DND-41 (cell line): ENCODE measurements at regions not wholly inside any gene's neighbourhood (a gene's known extent, or its start where the extent isn't known, plus 50 kb on each side); places are given as distances from the start of the nearest gene placed in this dataset.

Experiments
- ATAC-seq: fragments of 200-7000 bp; cut with Tn5 transposase; 3 replicates; pipeline ENCODE4 v1.9.1; 2021; ENCODE audit warnings: low read depth; ENCODE audit not compliant: insufficient read depth
- DNase-seq: peaks from one replicate; pipeline ENCODE4 v3.0.0-alpha.2; 2020
- H2AFZ ChIP-seq: 2 replicates; pipeline ENCODE4 v1.6.0; 2012; ENCODE audit warnings: low read depth, low read length
- H3K27ac ChIP-seq: 2 replicates; pipeline ENCODE4 v1.5.1; 2012; ENCODE audit warnings: low read length, inconsistent platforms
- H3K27me3 ChIP-seq: fragments of 200-600 bp; sonication (generic); 2 replicates; pipeline ENCODE4 v1.6.0; 2012; ENCODE audit warnings: low read length, mild to moderate bottlenecking, inconsistent platforms; ENCODE audit not compliant: insufficient read depth, poor library complexity
- H3K36me3 ChIP-seq: 2 replicates; pipeline ENCODE4 v1.5.1; 2012; ENCODE audit warnings: low read length, inconsistent platforms; ENCODE audit not compliant: insufficient read depth
- H3K4me1 ChIP-seq: 2 replicates; pipeline ENCODE4 v1.5.1; 2012; ENCODE audit warnings: mild to moderate bottlenecking, low read length; ENCODE audit not compliant: insufficient read depth
- H3K4me2 ChIP-seq: 2 replicates; pipeline ENCODE4 v1.6.0; 2012; ENCODE audit warnings: mild to moderate bottlenecking, moderate library complexity, low read length, inconsistent platforms; ENCODE audit not compliant: insufficient read depth
- H3K4me3 ChIP-seq, 2 experiments: fragments of 200-600 bp in 1 of 2; shearing (Covaris generic) in 1 of 2; 2 replicates each; pipeline ENCODE4 v1.5.1; 2012 to 2016; ENCODE audit warnings: inconsistent platforms in 2 of 2, low read length in 2 of 2, mild to moderate bottlenecking in 2 of 2, low read depth in 1 of 2, moderate library complexity in 1 of 2
- H3K79me2 ChIP-seq: 2 replicates; pipeline ENCODE4 v1.6.0; 2012; ENCODE audit warnings: low read length, inconsistent platforms; ENCODE audit not compliant: insufficient read depth
- H3K9ac ChIP-seq: 2 replicates; pipeline ENCODE4 v1.6.0; 2012; ENCODE audit warnings: low read depth, mild to moderate bottlenecking, inconsistent platforms, low read length, moderate library complexity
- H3K9me3 ChIP-seq: 2 replicates; pipeline ENCODE4 v1.5.1; 2012; ENCODE audit warnings: low read length, moderate library complexity, mild to moderate bottlenecking, inconsistent platforms; ENCODE audit not compliant: insufficient read depth, severe bottlenecking
- H4K20me1 ChIP-seq: 2 replicates; pipeline ENCODE4 v1.6.0; 2012; ENCODE audit warnings: low read length; ENCODE audit not compliant: insufficient read depth
- EZH2 ChIP-seq: IDR thresholded peaks from 3 replicates; pipeline ENCODE4 v1.6.1; 2012; ENCODE audit warnings: borderline replicate concordance, low read depth, mild to moderate bottlenecking, moderate library complexity, low read length, inconsistent platforms; ENCODE audit not compliant: severe bottlenecking
- TF ChIP-seq, protein P1 (sequence below): IDR thresholded peaks from 2 replicates; pipeline ENCODE4 v1.5.1; 2012; ENCODE audit warnings: borderline replicate concordance, low read length, moderate library complexity, mild to moderate bottlenecking; ENCODE audit not compliant: poor library complexity, severe bottlenecking; ENCODE audit errors: extremely low read depth

DNA sequence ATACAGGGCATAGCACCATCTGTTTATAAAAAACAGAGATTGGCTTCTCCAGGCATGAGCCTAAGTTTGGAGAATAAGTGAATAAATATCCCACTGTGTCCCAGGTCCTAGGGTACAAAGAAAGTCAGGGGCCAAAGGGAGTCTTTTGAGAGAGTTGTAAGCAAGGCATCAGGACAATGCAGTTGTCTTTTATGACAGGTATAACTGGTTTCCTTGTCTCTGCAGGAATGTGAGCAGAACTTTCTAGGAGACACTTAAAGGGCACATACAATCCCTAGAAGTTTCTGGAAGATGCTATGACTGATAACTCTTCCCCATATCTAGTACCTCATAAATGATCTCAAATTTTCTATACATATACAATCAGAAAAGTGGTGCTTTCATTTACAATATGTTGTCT, 245.6 kb upstream of the RGMB start:
- DNase-seq (no peak), ATAC-seq (no peak)
- Histone ChIP-seq H3K9me3 (no peaks in the 10 kb centered on the region), H3K4me2 (no peak overlapping the region), H3K79me2 (no peaks in the 10 kb centered on the region), H4K20me1 (no peaks in the 10 kb centered on the region), H2AFZ (no peak overlapping the region), H3K4me3 (no peak overlapping the region), H3K36me3 (no peaks in the 10 kb centered on the region), H3K27ac (no peak overlapping the region), H3K27me3 (no peaks in the 10 kb centered on the region), H3K4me1 (no peaks in the 10 kb centered on the region), H3K9ac (no peak overlapping the region)
- TF ChIP-seq, protein P1, sequence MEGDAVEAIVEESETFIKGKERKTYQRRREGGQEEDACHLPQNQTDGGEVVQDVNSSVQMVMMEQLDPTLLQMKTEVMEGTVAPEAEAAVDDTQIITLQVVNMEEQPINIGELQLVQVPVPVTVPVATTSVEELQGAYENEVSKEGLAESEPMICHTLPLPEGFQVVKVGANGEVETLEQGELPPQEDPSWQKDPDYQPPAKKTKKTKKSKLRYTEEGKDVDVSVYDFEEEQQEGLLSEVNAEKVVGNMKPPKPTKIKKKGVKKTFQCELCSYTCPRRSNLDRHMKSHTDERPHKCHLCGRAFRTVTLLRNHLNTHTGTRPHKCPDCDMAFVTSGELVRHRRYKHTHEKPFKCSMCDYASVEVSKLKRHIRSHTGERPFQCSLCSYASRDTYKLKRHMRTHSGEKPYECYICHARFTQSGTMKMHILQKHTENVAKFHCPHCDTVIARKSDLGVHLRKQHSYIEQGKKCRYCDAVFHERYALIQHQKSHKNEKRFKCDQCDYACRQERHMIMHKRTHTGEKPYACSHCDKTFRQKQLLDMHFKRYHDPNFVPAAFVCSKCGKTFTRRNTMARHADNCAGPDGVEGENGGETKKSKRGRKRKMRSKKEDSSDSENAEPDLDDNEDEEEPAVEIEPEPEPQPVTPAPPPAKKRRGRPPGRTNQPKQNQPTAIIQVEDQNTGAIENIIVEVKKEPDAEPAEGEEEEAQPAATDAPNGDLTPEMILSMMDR: no peak
- no peak for TF ChIP-seq EZH2

DNA sequence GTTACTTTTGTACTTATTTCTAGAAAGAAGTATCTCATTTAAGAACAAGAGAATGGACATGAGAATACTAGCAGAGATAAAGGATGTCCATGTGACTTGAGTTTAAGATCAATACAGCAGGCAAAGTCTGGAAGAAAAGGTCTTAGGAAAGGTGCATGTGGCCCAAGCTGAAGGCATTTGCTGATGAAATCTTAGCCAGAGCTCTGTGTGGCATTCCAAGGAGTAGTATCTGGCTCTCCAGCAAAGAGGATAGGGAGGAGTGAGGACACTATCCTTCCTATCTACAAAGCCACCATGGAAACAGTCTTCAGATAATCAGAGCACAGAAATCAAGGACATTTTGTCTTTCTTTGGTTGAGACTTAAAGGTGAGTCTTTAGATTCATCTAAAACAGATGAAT, 244.1 kb upstream of the RGMB start:
- Histone ChIP-seq H2AFZ (no peak overlapping the region), H3K79me2 (no peaks in the 10 kb centered on the region), H3K4me1 (no peaks in the 10 kb centered on the region), H3K4me3 (no peak overlapping the region), H3K36me3 (no peaks in the 10 kb centered on the region), H3K27ac (no peak overlapping the region), H3K27me3 (no peaks in the 10 kb centered on the region), H3K9me3 (no peaks in the 10 kb centered on the region), H3K9ac (no peak overlapping the region), H4K20me1 (no peaks in the 10 kb centered on the region), H3K4me2 (no peak overlapping the region)
- TF ChIP-seq EZH2: no peak
- TF ChIP-seq, protein P1: no peak
- DNase-seq (no peak), ATAC-seq (no peak)

DNA sequence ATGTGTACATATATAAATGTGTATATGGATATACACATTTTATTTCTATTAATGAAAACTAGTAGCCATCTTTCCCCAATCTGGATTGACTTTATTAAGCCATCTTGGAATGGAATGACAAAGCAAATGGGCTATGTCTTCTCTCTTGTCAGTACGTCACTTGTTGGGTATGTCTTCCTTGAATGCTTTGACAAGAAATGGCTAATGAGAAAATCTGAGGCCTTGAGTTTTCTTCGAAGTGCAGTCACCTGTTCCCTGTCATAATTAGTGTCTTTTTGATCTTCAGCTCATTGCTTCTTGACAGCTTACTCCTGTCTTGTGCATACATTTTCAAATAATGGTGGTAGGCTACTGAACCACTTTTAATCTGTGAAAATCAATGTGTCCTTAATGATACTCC, 243.2 kb upstream of the RGMB start:
- no peaks in the 10 kb centered on the region for H3K36me3 ChIP-seq
- ATAC-seq (no peak), DNase-seq (no peak)
- H2AFZ ChIP-seq: no peak overlapping the region
- no peak overlapping the region for H3K4me2 ChIP-seq
- H3K27me3 ChIP-seq: no peaks in the 10 kb centered on the region
- H3K4me1 ChIP-seq: no peaks in the 10 kb centered on the region
- no peaks in the 10 kb centered on the region for H3K79me2 ChIP-seq
- H3K9ac ChIP-seq: no peak overlapping the region
- H3K27ac ChIP-seq: no peak overlapping the region
- no peak overlapping the region for H3K4me3 ChIP-seq
- no peak for TF ChIP-seq EZH2
- TF ChIP-seq, protein P1: no peak
- no peaks in the 10 kb centered on the region for H3K9me3 ChIP-seq
- H4K20me1 ChIP-seq: no peaks in the 10 kb centered on the region

DNA sequence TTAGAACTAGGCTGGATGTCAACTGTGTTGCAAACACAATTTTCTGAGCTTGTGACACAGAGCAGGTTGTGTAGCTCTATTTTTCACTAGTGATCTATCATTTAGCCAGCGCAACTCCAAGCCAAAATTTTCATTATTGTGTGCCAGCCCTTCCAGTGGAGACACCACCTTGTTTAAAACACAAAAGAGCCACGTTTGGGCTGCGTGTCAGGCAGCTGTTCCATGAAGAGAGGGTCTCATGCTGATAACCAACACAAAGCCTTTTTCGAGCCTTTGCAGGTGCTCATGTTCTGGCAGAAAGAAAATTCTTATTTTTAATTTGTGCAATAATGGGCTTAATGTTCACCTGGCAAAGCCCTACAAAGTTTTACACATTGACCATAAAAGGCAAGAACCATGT, 237.6 kb upstream of the RGMB start:
- no peak for ATAC-seq
- no peak overlapping the region for H3K27ac ChIP-seq
- no peak for TF ChIP-seq EZH2
- TF ChIP-seq, protein P1: no peak
- no peak for DNase-seq
- no peak overlapping the region for H3K4me3 ChIP-seq
- no peaks in the 10 kb centered on the region for H4K20me1 ChIP-seq
- H3K27me3 ChIP-seq: no peaks in the 10 kb centered on the region
- H3K4me1 ChIP-seq: no peaks in the 10 kb centered on the region
- no peaks in the 10 kb centered on the region for H3K36me3 ChIP-seq
- H2AFZ ChIP-seq: no peak overlapping the region
- H3K79me2 ChIP-seq: no peaks in the 10 kb centered on the region
- H3K9me3 ChIP-seq: peaks cover 2% of the 10 kb centered on the region
- no peak overlapping the region for H3K4me2 ChIP-seq
- H3K9ac ChIP-seq: no peak overlapping the region
